Neural progenitor cell (in vitro differentiated cells): ENCODE measurements at regions not wholly inside any gene's neighbourhood (a gene's known extent, or its start where the extent isn't known, plus 50 kb on each side); places are given as distances from the start of the nearest gene placed in this dataset.

Experiments used
- EZH2 ChIP-seq: fragments of 200-600 bp; sonication (generic); IDR thresholded peaks from 2 replicates; pipeline ENCODE4 v1.6.1; 2017; ENCODE audit warnings: antibody characterized with exemption, mild to moderate bottlenecking, moderate library complexity
- TF ChIP-seq, protein P1 (sequence below): fragments of 200-600 bp; sonication (generic); IDR thresholded peaks from 2 replicates; pipeline ENCODE4 v1.5.1; 2017; ENCODE audit warnings: antibody characterized with exemption, mild to moderate bottlenecking

DNA sequence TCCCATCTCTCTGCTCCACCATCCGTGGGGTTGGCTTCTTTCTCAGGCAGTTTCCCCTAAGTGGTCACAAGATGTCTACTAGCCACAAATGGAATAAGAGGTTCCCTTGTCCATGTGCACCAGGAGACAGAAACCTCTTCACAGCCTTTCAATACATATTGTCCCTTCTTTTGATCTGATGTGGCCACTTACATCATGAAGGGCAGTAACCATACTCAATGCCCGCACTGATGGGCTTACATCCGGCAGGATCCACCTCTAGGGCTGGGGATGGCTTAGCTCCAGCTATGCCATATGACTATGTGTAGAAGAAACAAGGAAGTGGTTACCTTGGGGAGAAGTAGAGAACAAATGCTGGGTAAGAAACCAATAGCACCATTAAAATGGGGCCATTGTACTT lies 64.4 kb downstream of the PLEKHG1 start:
- no peak for TF ChIP-seq EZH2
- TF ChIP-seq, protein P1, sequence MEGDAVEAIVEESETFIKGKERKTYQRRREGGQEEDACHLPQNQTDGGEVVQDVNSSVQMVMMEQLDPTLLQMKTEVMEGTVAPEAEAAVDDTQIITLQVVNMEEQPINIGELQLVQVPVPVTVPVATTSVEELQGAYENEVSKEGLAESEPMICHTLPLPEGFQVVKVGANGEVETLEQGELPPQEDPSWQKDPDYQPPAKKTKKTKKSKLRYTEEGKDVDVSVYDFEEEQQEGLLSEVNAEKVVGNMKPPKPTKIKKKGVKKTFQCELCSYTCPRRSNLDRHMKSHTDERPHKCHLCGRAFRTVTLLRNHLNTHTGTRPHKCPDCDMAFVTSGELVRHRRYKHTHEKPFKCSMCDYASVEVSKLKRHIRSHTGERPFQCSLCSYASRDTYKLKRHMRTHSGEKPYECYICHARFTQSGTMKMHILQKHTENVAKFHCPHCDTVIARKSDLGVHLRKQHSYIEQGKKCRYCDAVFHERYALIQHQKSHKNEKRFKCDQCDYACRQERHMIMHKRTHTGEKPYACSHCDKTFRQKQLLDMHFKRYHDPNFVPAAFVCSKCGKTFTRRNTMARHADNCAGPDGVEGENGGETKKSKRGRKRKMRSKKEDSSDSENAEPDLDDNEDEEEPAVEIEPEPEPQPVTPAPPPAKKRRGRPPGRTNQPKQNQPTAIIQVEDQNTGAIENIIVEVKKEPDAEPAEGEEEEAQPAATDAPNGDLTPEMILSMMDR = no peak
